Smooth muscle cell (in vitro differentiated cells): ENCODE measurements at regions not wholly inside any gene's neighbourhood (a gene's known extent, or its start where the extent isn't known, plus 50 kb on each side); places are given as distances from the start of the nearest gene placed in this dataset.
"Not testable (repeated sequence)": the region's sequence is repeated elsewhere in the genome, so short reads cannot be mapped to it uniquely, and the experiment has no call there.

ENCODE experiments used
- DNase-seq: peaks from one replicate; lab custom pipeline; 2025; ENCODE audit not compliant: unreplicated experiment; lab: John Stamatoyannopoulos, UW
- H2AFZ ChIP-seq: fragments of 200-600 bp; sonication (generic); 2 replicates; pipeline ENCODE4 v1.6.0; 2016; ENCODE audit warnings: antibody characterized with exemption, low read depth, mild to moderate bottlenecking
- H3F3A ChIP-seq: fragments of 200-600 bp; sonication (generic); 2 replicates; pipeline ENCODE4 v1.6.0; 2017; ENCODE audit warnings: antibody characterized with exemption, low read depth
- H3K27ac ChIP-seq: fragments of 200-600 bp; sonication (generic); 2 replicates; pipeline ENCODE4 v1.5.1; 2016; ENCODE audit warnings: low read depth, mild to moderate bottlenecking
- H3K27me3 ChIP-seq: fragments of 200-600 bp; sonication (generic); 2 replicates; pipeline ENCODE4 v1.6.1; 2016; ENCODE audit warnings: low read depth, mild to moderate bottlenecking
- H3K36me3 ChIP-seq: fragments of 200-600 bp; sonication (generic); 2 replicates; pipeline ENCODE4 v1.5.1; 2016; ENCODE audit warnings: low read depth
- H3K4me1 ChIP-seq: fragments of 200-600 bp; sonication (generic); 2 replicates; pipeline ENCODE4 v1.5.1; 2016; ENCODE audit warnings: low read depth
- H3K4me2 ChIP-seq: fragments of 200-600 bp; sonication (generic); 2 replicates; pipeline ENCODE4 v1.6.0; 2016; ENCODE audit warnings: mild to moderate bottlenecking
- H3K4me3 ChIP-seq: fragments of 200-600 bp; sonication (generic); 2 replicates; pipeline ENCODE4 v1.5.1; 2016; ENCODE audit warnings: mild to moderate bottlenecking
- H3K79me2 ChIP-seq: fragments of 200-600 bp; sonication (generic); 2 replicates; pipeline ENCODE4 v1.6.0; 2016; ENCODE audit warnings: low read depth, mild to moderate bottlenecking
- H3K9ac ChIP-seq: fragments of 200-600 bp; sonication (generic); 2 replicates; pipeline ENCODE4 v1.6.0; 2016; ENCODE audit warnings: low read depth
- H3K9me3 ChIP-seq: fragments of 200-600 bp; sonication (generic); replicated peaks from 2 replicates; pipeline ENCODE4 v1.5.1; 2016; ENCODE audit warnings: low read depth
- H4K20me1 ChIP-seq: fragments of 200-600 bp; sonication (generic); 2 replicates; pipeline ENCODE4 v1.6.0; 2016; ENCODE audit warnings: low read depth
- CTCF ChIP-seq: fragments of 200-600 bp; sonication (generic); IDR thresholded peaks from 2 replicates; pipeline ENCODE4 v1.5.1; 2017; ENCODE audit warnings: borderline replicate concordance, mild to moderate bottlenecking, antibody characterized with exemption; ENCODE audit not compliant: insufficient read depth, poor library complexity, severe bottlenecking
- WGBS: methylation state at CpG from one replicate; pipeline ENCODE4 v1.1.7; 2016; ENCODE audit warnings: low lambda C conversion rate; 5-methylcytosine and 5-hydroxymethylcytosine counted together

GRCh38 chr15:59812250-59812870 is 123.2 kb upstream of the BNIP2 start:
- Histone ChIP-seq H3F3A (no peaks in the 10 kb centered on the region), H4K20me1 (no peaks in the 10 kb centered on the region), H3K4me1 (no peaks in the 10 kb centered on the region), H3K79me2 (no peaks in the 10 kb centered on the region), H2AFZ (peak overlapping the region; percentile 16), H3K27me3 (peaks cover 29% of the 10 kb centered on the region), H3K27ac (no peak overlapping the region), H3K9me3 (no peaks in the 10 kb centered on the region), H3K4me2 (peak overlapping the region; percentile 42), H3K9ac (no peak overlapping the region), H3K36me3 (no peaks in the 10 kb centered on the region), H3K4me3 (no peak overlapping the region)
- DNase-seq, result no peak
- 37% methylated on average over 15 of the region's 15 CpGs for WGBS
- no peak for TF ChIP-seq CTCF

- not testable (repeated sequence) for H3K27ac ChIP-seq, H3K79me2 ChIP-seq, H3K4me1 ChIP-seq, H3K9ac ChIP-seq, H3K9me3 ChIP-seq, H3F3A ChIP-seq, DNase-seq, H4K20me1 ChIP-seq, H3K36me3 ChIP-seq, H3K27me3 ChIP-seq
- 27% methylated on average over 19 of the region's 19 CpGs for WGBS
- Histone ChIP-seq H3K4me2 (peak overlapping the region; percentile 80), H3K4me3 (peak overlapping the region; percentile 47), H2AFZ (peak overlapping the region; percentile 71)
Measured at GRCh38 chr15:59803293-59803966, 114.3 kb upstream of the BNIP2 start.

- no peak for TF ChIP-seq CTCF
- Histone ChIP-seq H3F3A (no peaks in the 10 kb centered on the region), H3K4me2 (no peak overlapping the region), H3K27me3 (peaks cover 3% of the 10 kb centered on the region), H3K4me1 (peaks cover 8% of the 10 kb centered on the region), H2AFZ (no peak overlapping the region), H3K9ac (no peak overlapping the region), H4K20me1 (no peaks in the 10 kb centered on the region), H3K79me2 (no peaks in the 10 kb centered on the region), H3K27ac (no peak overlapping the region), H3K9me3 (no peaks in the 10 kb centered on the region), H3K36me3 (no peaks in the 10 kb centered on the region), H3K4me3 (no peak overlapping the region)
- 77% methylated on average over 1 of the region's 1 CpG for WGBS
- no peak for DNase-seq
Measured at GRCh38 chr15:59801649-59802048, 112.5 kb upstream of the BNIP2 start.

GRCh38 chr15:59798605-59798917 is 109.4 kb upstream of the BNIP2 start:
- no peaks in the 10 kb centered on the region for H3F3A ChIP-seq
- no peaks in the 10 kb centered on the region for H3K36me3 ChIP-seq
- no peaks in the 10 kb centered on the region for H3K9me3 ChIP-seq
- H3K4me3 ChIP-seq, result no peak overlapping the region
- no peak for DNase-seq
- peaks cover 23% of the 10 kb centered on the region for H3K27me3 ChIP-seq
- no peak overlapping the region for H3K27ac ChIP-seq
- WGBS, result 40% methylated on average over 5 of the region's 5 CpGs
- no peaks in the 10 kb centered on the region for H4K20me1 ChIP-seq
- TF ChIP-seq CTCF, result no peak
- H2AFZ ChIP-seq, result no peak overlapping the region
- no peaks in the 10 kb centered on the region for H3K79me2 ChIP-seq
- H3K9ac ChIP-seq, result no peak overlapping the region
- H3K4me2 ChIP-seq, result no peak overlapping the region
- H3K4me1 ChIP-seq, result peaks cover 8% of the 10 kb centered on the region
